MM.1S (cell line): ENCODE measurements at regions not wholly inside any gene's neighbourhood (a gene's known extent, or its start where the extent isn't known, plus 50 kb on each side); places are given as distances from the start of the nearest gene placed in this dataset.
"Not testable (repeated sequence)": the region's sequence is repeated elsewhere in the genome, so short reads cannot be mapped to it uniquely, and the experiment has no call there.

Experiments used
- DNase-seq: peaks from one replicate; pipeline ENCODE4 v3.0.0-alpha.2; 2015
- H2AFZ ChIP-seq: fragments of 300-600 bp; sonication (generic); 2 replicates; pipeline ENCODE4 v1.6.0; 2016; ENCODE audit warnings: antibody characterized with exemption, low read length
- H3F3A ChIP-seq: fragments of 300-600 bp; sonication (generic); 2 replicates; pipeline ENCODE4 v1.6.1; 2016; ENCODE audit warnings: mild to moderate bottlenecking, antibody characterized with exemption, low read length, moderate library complexity, mixed read lengths; ENCODE audit not compliant: insufficient read depth
- H3K27ac ChIP-seq: fragments of 300-600 bp; sonication (generic); 2 replicates; pipeline ENCODE4 v1.5.1; 2016; ENCODE audit warnings: mild to moderate bottlenecking, low read length
- H3K27me3 ChIP-seq: fragments of 300-600 bp; sonication (generic); replicated peaks from 2 replicates; pipeline ENCODE4 v1.6.0; 2016; ENCODE audit warnings: low read length; ENCODE audit not compliant: insufficient read depth
- H3K36me3 ChIP-seq: fragments of 300-600 bp; sonication (generic); replicated peaks from 2 replicates; pipeline ENCODE4 v1.6.1; 2016; ENCODE audit warnings: mild to moderate bottlenecking, low read length, mixed read lengths; ENCODE audit not compliant: insufficient read depth
- H3K4me1 ChIP-seq: fragments of 300-600 bp; sonication (generic); 2 replicates; pipeline ENCODE4 v1.6.1; 2016; ENCODE audit warnings: low read length, mixed read lengths
- H3K4me2 ChIP-seq: fragments of 300-600 bp; sonication (generic); 2 replicates; pipeline ENCODE4 v1.6.0; 2016; ENCODE audit warnings: low read depth, low read length
- H3K4me3 ChIP-seq: fragments of 300-600 bp; sonication (generic); 2 replicates; pipeline ENCODE4 v1.5.1; 2016; ENCODE audit warnings: low read length, mixed read lengths
- H3K79me2 ChIP-seq: fragments of 300-600 bp; sonication (generic); 2 replicates; pipeline ENCODE4 v1.6.1; 2016; ENCODE audit warnings: mixed run types, low read length, mixed read lengths
- H3K9ac ChIP-seq: fragments of 300-600 bp; sonication (generic); 2 replicates; pipeline ENCODE4 v1.6.1; 2016; ENCODE audit warnings: low read length, mixed read lengths
- H3K9me2 ChIP-seq: fragments of 300-600 bp; sonication (generic); replicated peaks from 2 replicates; pipeline ENCODE4 v1.6.1; 2016; ENCODE audit warnings: mild to moderate bottlenecking, low read length, mixed read lengths; ENCODE audit not compliant: insufficient read depth
- H3K9me3 ChIP-seq: fragments of 300-600 bp; sonication (generic); replicated peaks from 2 replicates; pipeline ENCODE4 v1.6.1; 2016; ENCODE audit warnings: mild to moderate bottlenecking, low read length, mixed read lengths; ENCODE audit not compliant: insufficient read depth
- H4K20me1 ChIP-seq: fragments of 300-600 bp; sonication (generic); 2 replicates; pipeline ENCODE4 v1.6.1; 2016; ENCODE audit warnings: mild to moderate bottlenecking, low read length, moderate library complexity, mixed read lengths; ENCODE audit not compliant: insufficient read depth
- CTCF ChIP-seq: fragments of 300-600 bp; sonication (generic); IDR thresholded peaks from 2 replicates; pipeline ENCODE4 v1.5.1; 2016; ENCODE audit warnings: antibody characterized with exemption, low read length, mixed read lengths
- EZH2 ChIP-seq: fragments of 300-600 bp; sonication (generic); optimal IDR thresholded peaks from 2 replicates; pipeline ENCODE3; 2017; ENCODE audit warnings: low read depth, mild to moderate bottlenecking, antibody characterized with exemption, low read length, mixed read lengths
- EZH2phosphoT487 ChIP-seq: fragments of 300-600 bp; sonication (generic); IDR thresholded peaks from 2 replicates; pipeline ENCODE4 v1.6.1; 2018; ENCODE audit warnings: antibody characterized with exemption, low read length

GRCh38 chr2:61660511-61661388 lies 122.6 kb upstream of the XPO1 start:
- Histone ChIP-seq H3K27ac (no peak overlapping the region), H3K4me1 (no peaks in the 10 kb centered on the region), H3K79me2 (no peaks in the 10 kb centered on the region), H3F3A (no peaks in the 10 kb centered on the region), H3K36me3 (no peaks in the 10 kb centered on the region), H3K4me3 (no peak overlapping the region), H3K4me2 (no peak overlapping the region), H4K20me1 (no peaks in the 10 kb centered on the region), H3K9me2 (no peaks in the 10 kb centered on the region), H3K9me3 (no peaks in the 10 kb centered on the region), H3K27me3 (no peaks in the 10 kb centered on the region), H2AFZ (no peak overlapping the region), H3K9ac (no peak overlapping the region)
- DNase-seq: no peak
- TF ChIP-seq EZH2phosphoT487: no peak
- no peak for TF ChIP-seq CTCF
- no peak for TF ChIP-seq EZH2

GRCh38 chr2:61658841-61659780 lies 121.0 kb upstream of the XPO1 start:
- H3K36me3 ChIP-seq: no peaks in the 10 kb centered on the region
- H4K20me1 ChIP-seq: no peaks in the 10 kb centered on the region
- no peaks in the 10 kb centered on the region for H3K27me3 ChIP-seq
- no peak for TF ChIP-seq EZH2
- TF ChIP-seq CTCF: peak; percentile 81
- H3K9me3 ChIP-seq: no peaks in the 10 kb centered on the region
- H3K79me2 ChIP-seq: no peaks in the 10 kb centered on the region
- peak overlapping the region; percentile 33; the same call in 1 of the 2 replicates for H3K9ac ChIP-seq
- H3K4me1 ChIP-seq: no peaks in the 10 kb centered on the region
- H3K9me2 ChIP-seq: no peaks in the 10 kb centered on the region
- peak overlapping the region; percentile 80 for H3K4me2 ChIP-seq
- H2AFZ ChIP-seq: peak overlapping the region; percentile 79
- no peak overlapping the region for H3K27ac ChIP-seq
- no peaks in the 10 kb centered on the region for H3F3A ChIP-seq
- DNase-seq: peak; percentile 83
- peak overlapping the region; percentile 63 for H3K4me3 ChIP-seq

GRCh38 chr2:61649946-61650345 lies 111.8 kb upstream of the XPO1 start:
- not testable (repeated sequence) for H3K4me1 ChIP-seq, H2AFZ ChIP-seq, H3K9ac ChIP-seq, H4K20me1 ChIP-seq, H3K4me3 ChIP-seq, H3K4me2 ChIP-seq, H3K79me2 ChIP-seq, H3K9me3 ChIP-seq, H3K9me2 ChIP-seq, H3K36me3 ChIP-seq, H3K27ac ChIP-seq, H3K27me3 ChIP-seq, DNase-seq, H3F3A ChIP-seq
